ENCODE measurements at regions not wholly inside any gene's neighbourhood (a gene's known extent, or its start where the extent isn't known, plus 50 kb on each side); places are given as distances from the start of the nearest gene placed in this dataset.

DNA sequence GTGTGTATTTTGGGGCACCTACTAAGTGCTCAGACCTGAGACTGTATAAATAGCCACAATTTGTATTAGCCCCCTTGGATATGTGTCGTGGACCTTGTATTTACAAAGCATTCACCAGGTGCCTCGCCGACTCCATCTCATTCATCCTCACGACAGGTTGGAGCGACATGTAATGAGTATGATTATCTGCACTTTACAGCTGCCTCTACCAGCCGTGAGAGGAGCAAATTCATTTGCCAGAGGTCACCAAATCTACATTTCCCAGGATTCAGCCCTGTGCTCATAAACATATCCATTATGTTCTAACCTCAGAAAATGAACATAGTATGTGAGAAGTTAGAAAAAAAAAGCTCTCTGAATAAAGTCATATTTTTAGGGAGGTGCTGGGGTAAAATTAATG is 167.4 kb downstream of the ZDHHC21 start:
- BruUV-seq (replicated peaks), result no TSS peak
- ATAC-seq, result no peak
- Histone ChIP-seq H3K4me1 (ENCODE audit: control insufficient read depth in 1 of 2, insufficient read depth in 2 of 2, low read length in 2 of 2) (no peaks in the 10 kb centered on the region), H3K4me3 (replicated peaks in 1 of 2; ENCODE audit: low read depth in 1 of 2, low read length in 2 of 2) (no peak overlapping the region), H3K27ac (ENCODE audit: low read depth, low read length) (no peak overlapping the region), H3K36me3 (ENCODE audit: control insufficient read depth in 1 of 2, insufficient read depth in 2 of 2, low read length in 2 of 2) (no peaks in the 10 kb centered on the region), H3K9me3 (ENCODE audit: control insufficient read depth in 1 of 2, insufficient read depth in 1 of 2, low read depth in 1 of 2, low read length in 2 of 2) (no peaks in the 10 kb centered on the region), H3K27me3 (ENCODE audit: insufficient read depth, low read length) (peaks cover 42% of the 10 kb centered on the region), H3K9ac (ENCODE audit: low read length) (no peak overlapping the region), H3K4me2 (ENCODE audit: low read length) (no peak overlapping the region), H4K20me1 (ENCODE audit: insufficient read depth) (no peaks in the 10 kb centered on the region), H3K9me2 (ENCODE audit: insufficient read depth) (no peaks in the 10 kb centered on the region), H2AFZ (ENCODE audit: low read depth, low read length, poor library complexity, severe bottlenecking) (no peak overlapping the region), H3K79me2 (ENCODE audit: insufficient read depth, low read length) (no peaks in the 10 kb centered on the region)
- RAD21 ChIA-PET (ENCODE audit: low non-redundant PET in 1 of 2, low total read pairs in 2 of 2, uncharacterized antibody in 2 of 2, unreplicated experiment in 2 of 2), result no interaction called here
- TF ChIP-seq SP1 (IDR thresholded peaks at IDR 0.05; ENCODE audit: low read depth), result no peak
- no peak for TF ChIP-seq EZH2phosphoT487 (IDR thresholded peaks at IDR 0.05; ENCODE audit: borderline replicate concordance)
- TF ChIP-seq ELF1 (IDR thresholded peaks at IDR 0.05; ENCODE audit: borderline replicate concordance, low read depth), result no peak
- TF ChIP-seq EGR1 (IDR thresholded peaks at IDR 0.05; ENCODE audit: low read depth), result no peak
- TF ChIP-seq POLR2AphosphoS5 (IDR thresholded peaks at IDR 0.05; ENCODE audit: low read depth, low read length), result no peak
- no peak for TF ChIP-seq ZFX (IDR thresholded peaks at IDR 0.05)
- TF ChIP-seq CTCF (IDR thresholded peaks at IDR 0.05 in 2 of 3, conservative IDR thresholded peaks at IDR 0.05 in 1 of 3; ENCODE audit: borderline replicate concordance in 1 of 3, insufficient read depth in 1 of 3, low read depth in 2 of 3, low read length in 2 of 3), result no peak
- TF ChIP-seq YY1 (IDR thresholded peaks at IDR 0.05; ENCODE audit: extremely low read depth, insufficient replicate concordance, low read depth, low read length), result no peak
- no peak for TF ChIP-seq TCF7L2 (IDR thresholded peaks at IDR 0.05; ENCODE audit: borderline replicate concordance, extremely low read depth, insufficient read depth, insufficient read length)
- TF ChIP-seq EZH2 (IDR thresholded peaks at IDR 0.05), result no peak
- TF ChIP-seq CEBPB (IDR thresholded peaks at IDR 0.05; ENCODE audit: low read depth), result no peak
- no peak for TF ChIP-seq SRF (IDR thresholded peaks at IDR 0.05; ENCODE audit: low read depth)
- TF ChIP-seq SIN3A (IDR thresholded peaks at IDR 0.05; ENCODE audit: low read depth), result no peak
- TF ChIP-seq FOSL1 (IDR thresholded peaks at IDR 0.05; ENCODE audit: low read depth), result no peak
- TF ChIP-seq, protein P1, sequence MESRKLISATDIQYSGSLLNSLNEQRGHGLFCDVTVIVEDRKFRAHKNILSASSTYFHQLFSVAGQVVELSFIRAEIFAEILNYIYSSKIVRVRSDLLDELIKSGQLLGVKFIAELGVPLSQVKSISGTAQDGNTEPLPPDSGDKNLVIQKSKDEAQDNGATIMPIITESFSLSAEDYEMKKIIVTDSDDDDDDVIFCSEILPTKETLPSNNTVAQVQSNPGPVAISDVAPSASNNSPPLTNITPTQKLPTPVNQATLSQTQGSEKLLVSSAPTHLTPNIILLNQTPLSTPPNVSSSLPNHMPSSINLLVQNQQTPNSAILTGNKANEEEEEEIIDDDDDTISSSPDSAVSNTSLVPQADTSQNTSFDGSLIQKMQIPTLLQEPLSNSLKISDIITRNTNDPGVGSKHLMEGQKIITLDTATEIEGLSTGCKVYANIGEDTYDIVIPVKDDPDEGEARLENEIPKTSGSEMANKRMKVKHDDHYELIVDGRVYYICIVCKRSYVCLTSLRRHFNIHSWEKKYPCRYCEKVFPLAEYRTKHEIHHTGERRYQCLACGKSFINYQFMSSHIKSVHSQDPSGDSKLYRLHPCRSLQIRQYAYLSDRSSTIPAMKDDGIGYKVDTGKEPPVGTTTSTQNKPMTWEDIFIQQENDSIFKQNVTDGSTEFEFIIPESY (IDR thresholded peaks at IDR 0.05; ENCODE audit: extremely low read depth, insufficient replicate concordance, low read length), result no peak
- no peak for DNase-seq (ENCODE audit: low read depth, low spot score)
- intact Hi-C loops (cut with micrococcal nuclease), result no loop called here
- POLR2A ChIA-PET, result no interaction called here
- CTCF ChIA-PET, result no interaction called here

Measured in HCT116 (cell line).